ENCODE measurements at regions not wholly inside any gene's neighbourhood (a gene's known extent, or its start where the extent isn't known, plus 50 kb on each side); places are given as distances from the start of the nearest gene placed in this dataset.

DNA sequence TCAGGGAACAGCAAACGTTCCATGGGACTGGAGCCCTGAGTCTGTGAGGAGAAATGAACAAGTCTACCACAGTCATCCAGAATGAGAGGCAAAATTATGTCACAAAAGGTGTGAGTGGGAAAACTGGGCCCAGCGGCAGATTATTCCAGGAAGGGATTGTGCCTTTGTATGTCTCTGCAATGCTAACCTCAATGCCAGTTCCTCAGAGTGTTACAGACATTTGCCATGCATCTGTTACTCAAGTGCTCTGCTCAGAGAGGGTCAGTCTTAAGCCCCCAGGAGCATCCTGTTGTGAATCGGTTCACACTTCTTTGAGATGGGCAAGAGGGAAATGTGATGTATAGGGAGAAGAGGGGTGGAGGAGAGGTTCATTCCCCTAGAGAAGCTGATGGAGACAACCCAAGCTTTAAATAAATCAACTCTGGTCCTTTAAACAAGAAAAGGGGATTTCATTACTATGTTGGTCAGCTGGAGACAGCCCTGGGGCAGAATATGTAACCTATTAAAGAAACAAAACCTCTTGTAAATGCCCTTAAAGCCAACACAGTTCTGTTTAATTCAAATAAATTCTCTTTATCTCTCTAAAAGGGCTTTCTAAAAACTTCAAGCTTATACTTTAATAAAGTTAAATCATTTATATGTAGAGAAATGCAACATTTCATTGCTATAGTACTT, 85.9 kb upstream of the GRB10 start:
- TF ChIP-seq, protein P1, sequence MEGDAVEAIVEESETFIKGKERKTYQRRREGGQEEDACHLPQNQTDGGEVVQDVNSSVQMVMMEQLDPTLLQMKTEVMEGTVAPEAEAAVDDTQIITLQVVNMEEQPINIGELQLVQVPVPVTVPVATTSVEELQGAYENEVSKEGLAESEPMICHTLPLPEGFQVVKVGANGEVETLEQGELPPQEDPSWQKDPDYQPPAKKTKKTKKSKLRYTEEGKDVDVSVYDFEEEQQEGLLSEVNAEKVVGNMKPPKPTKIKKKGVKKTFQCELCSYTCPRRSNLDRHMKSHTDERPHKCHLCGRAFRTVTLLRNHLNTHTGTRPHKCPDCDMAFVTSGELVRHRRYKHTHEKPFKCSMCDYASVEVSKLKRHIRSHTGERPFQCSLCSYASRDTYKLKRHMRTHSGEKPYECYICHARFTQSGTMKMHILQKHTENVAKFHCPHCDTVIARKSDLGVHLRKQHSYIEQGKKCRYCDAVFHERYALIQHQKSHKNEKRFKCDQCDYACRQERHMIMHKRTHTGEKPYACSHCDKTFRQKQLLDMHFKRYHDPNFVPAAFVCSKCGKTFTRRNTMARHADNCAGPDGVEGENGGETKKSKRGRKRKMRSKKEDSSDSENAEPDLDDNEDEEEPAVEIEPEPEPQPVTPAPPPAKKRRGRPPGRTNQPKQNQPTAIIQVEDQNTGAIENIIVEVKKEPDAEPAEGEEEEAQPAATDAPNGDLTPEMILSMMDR (IDR thresholded peaks at IDR 0.05 in 4 of 5, conservative IDR thresholded peaks at IDR 0.05 in 1 of 5) = no peak
- no peak for TF ChIP-seq POLR2A (IDR thresholded peaks at IDR 0.05)

All from gastrocnemius medialis (tissue), 4 donors.